Kidney (tissue), 13 donors: ENCODE measurements at regions not wholly inside any gene's neighbourhood (a gene's known extent, or its start where the extent isn't known, plus 50 kb on each side); places are given as distances from the start of the nearest gene placed in this dataset.

Experiments used
- DNase-seq, 5 donors: peaks; one replicate each; pipeline ENCODE4 v3.0.0-alpha.2; 2013 to 2020
- FAIRE-seq: peaks from 2 replicates; lab custom pipeline; 2012; peaks lifted over from hg19 to GRCh38; lab: Jason Lieb, UNC
- H3K27ac ChIP-seq, 2 donors: one replicate each; pipeline ENCODE4 v1.7.0; 2013; ENCODE audit warnings: low read depth in 2 of 2, low read length in 2 of 2, inconsistent platforms in 1 of 2
- H3K27me3 ChIP-seq: one replicate; pipeline ENCODE4 v1.7.1; 2013; ENCODE audit warnings: low read length, inconsistent platforms; ENCODE audit not compliant: control insufficient read depth, insufficient read depth
- H3K36me3 ChIP-seq, 3 donors: one replicate each; pipeline versions ENCODE4 v1.7.0 to v1.7.1; 2013; ENCODE audit warnings: low read length in 3 of 3, control low read depth in 1 of 3, inconsistent platforms in 1 of 3; ENCODE audit not compliant: insufficient read depth in 3 of 3, control insufficient read depth in 2 of 3
- H3K4me1 ChIP-seq, 3 donors: one replicate each; pipeline versions ENCODE4 v1.7.0 to v1.7.1; 2013; ENCODE audit warnings: low read length in 3 of 3, inconsistent platforms in 1 of 3, low read depth in 1 of 3; ENCODE audit not compliant: control insufficient read depth in 2 of 3, insufficient read depth in 2 of 3
- H3K4me3 ChIP-seq, 3 donors: one replicate each; pipeline versions ENCODE4 v1.7.0 to v1.8.1; 2013; ENCODE audit warnings: low read length in 3 of 3, control low read depth in 1 of 3, inconsistent platforms in 1 of 3
- H3K9ac ChIP-seq, 3 donors: one replicate each; pipeline versions ENCODE4 v1.7.0 to v1.7.1; 2013; ENCODE audit warnings: low read length in 3 of 3, control low read depth in 1 of 3, inconsistent platforms in 1 of 3
- H3K9me3 ChIP-seq, 3 donors: one replicate each; pipeline versions ENCODE4 v1.7.0 to v1.7.1; 2013; ENCODE audit warnings: low read length in 3 of 3, control low read depth in 1 of 3, inconsistent platforms in 1 of 3; ENCODE audit not compliant: control insufficient read depth in 2 of 3, insufficient read depth in 1 of 3
- CTCF ChIP-seq: IDR thresholded peaks from 3 replicates; pipeline ENCODE4 v1.5.1; 2012; ENCODE audit warnings: mild to moderate bottlenecking, moderate library complexity, borderline replicate concordance; ENCODE audit not compliant: insufficient read depth; ENCODE audit errors: extremely low read depth
- intact Hi-C: fragments of 100-400 bp; cut with DNase I; formaldehyde crosslinking; loops from one replicate; pipeline ENCODE4 v1.11.1; 2022
- donor health status: control.
- donor health status: control.
- donor health status: control.
- donor health status: control.
- donor health status: control.
- donor health status: DM: yes; HTN: yes; CAD: no.
- donor health status: Normal renal cell carcinoma (clear cell type).

- Histone ChIP-seq H3K36me3 (no peaks in the 10 kb centered on the region), H3K4me3 (no peak overlapping the region), H3K4me1 (peaks cover 0 to 24% (median 9%) of the 10 kb centered on the region in 3 donors), H3K9ac (no peak overlapping the region), H3K9me3 (no peaks in the 10 kb centered on the region), H3K27ac (no peak overlapping the region), H3K27me3 (no peaks in the 10 kb centered on the region)
- TF ChIP-seq CTCF, result no peak
- no peak for FAIRE-seq
- DNase-seq, result no peak
- intact Hi-C loops, result no loop called here
Measured at GRCh38 chr13:99634672-99635071, 133.4 kb downstream of the TM9SF2 start.

- no peak for TF ChIP-seq CTCF
Measured at GRCh38 chr13:99630269-99630898, 129.1 kb downstream of the TM9SF2 start.

GRCh38 chr13:99629641-99630040, 128.4 kb downstream of the TM9SF2 start:
- no peaks in the 10 kb centered on the region for H3K9me3 ChIP-seq
- intact Hi-C loops, result no loop called here

More at GRCh38 chr13:99630269-99630898, 129.1 kb downstream of the TM9SF2 start:
- no peak overlapping the region for H3K27ac ChIP-seq
- H3K4me1 ChIP-seq, result peaks cover 0 to 25% (median 6%) of the 10 kb centered on the region in 3 donors
- H3K27me3 ChIP-seq, result no peaks in the 10 kb centered on the region
- FAIRE-seq (no peak), DNase-seq (no peak)
- no peak overlapping the region for H3K4me3 ChIP-seq
- no peaks in the 10 kb centered on the region for H3K36me3 ChIP-seq
- no peak overlapping the region for H3K9ac ChIP-seq
- no peaks in the 10 kb centered on the region for H3K9me3 ChIP-seq
- intact Hi-C loops, result no loop called here

More at GRCh38 chr13:99629641-99630040, 128.4 kb downstream of the TM9SF2 start:
- no peak for TF ChIP-seq CTCF
- H3K9ac ChIP-seq, result no peak overlapping the region
- no peak for FAIRE-seq
- no peak overlapping the region for H3K4me3 ChIP-seq
- peaks cover 0 to 20% (median 3%) of the 10 kb centered on the region in 3 donors for H3K4me1 ChIP-seq
- no peaks in the 10 kb centered on the region for H3K27me3 ChIP-seq
- no peaks in the 10 kb centered on the region for H3K36me3 ChIP-seq
- no peak overlapping the region for H3K27ac ChIP-seq
- no peak for DNase-seq
